Iris pigment epithelial cell (primary cell): ENCODE measurements at regions not wholly inside any gene's neighbourhood (a gene's known extent, or its start where the extent isn't known, plus 50 kb on each side); places are given as distances from the start of the nearest gene placed in this dataset.
"Not testable (repeated sequence)": the region's sequence is repeated elsewhere in the genome, so short reads cannot be mapped to it uniquely, and the experiment has no call there.

Experiments
- DNase-seq: peaks from one replicate; pipeline ENCODE4 v3.0.0-alpha.2; 2011; ENCODE audit warnings: low read depth

- not testable (repeated sequence) for DNase-seq
Measured at GRCh38 chr10:46645110-46645509, 66.2 kb downstream of the SYT15 start.

- not testable (repeated sequence) for DNase-seq
Measured at GRCh38 chr10:46646132-46646531, 67.2 kb downstream of the SYT15 start.

GRCh38 chr10:46650967-46651366 lies 72.0 kb downstream of the SYT15 start:
- DNase-seq = not testable (repeated sequence)

GRCh38 chr10:46657437-46657836 lies 78.5 kb downstream of the SYT15 start:
- not testable (repeated sequence) for DNase-seq

GRCh38 chr10:46660027-46660834 lies 81.3 kb downstream of the SYT15 start:
- not testable (repeated sequence) for DNase-seq

GRCh38 chr10:46660835-46661164 lies 81.9 kb downstream of the SYT15 start:
- DNase-seq = not testable (repeated sequence)

GRCh38 chr10:46665536-46665935 lies 86.6 kb downstream of the SYT15 start:
- not testable (repeated sequence) for DNase-seq

GRCh38 chr10:46668357-46668997 lies 89.5 kb downstream of the SYT15 start:
- DNase-seq = not testable (repeated sequence)

- not testable (repeated sequence) for DNase-seq
Measured at GRCh38 chr10:46677836-46678435, 99.0 kb downstream of the SYT15 start.

- not testable (repeated sequence) for DNase-seq
Measured at GRCh38 chr10:46691397-46691796, 112.5 kb downstream of the SYT15 start.

GRCh38 chr10:46693218-46693617 lies 114.3 kb downstream of the SYT15 start:
- DNase-seq = not testable (repeated sequence)

- DNase-seq = not testable (repeated sequence)
Measured at GRCh38 chr10:46717264-46717663, 138.3 kb downstream of the SYT15 start.

- not testable (repeated sequence) for DNase-seq
Measured at GRCh38 chr10:46718014-46718413, 139.1 kb downstream of the SYT15 start.

GRCh38 chr10:46720386-46720785 lies 141.5 kb downstream of the SYT15 start:
- peak; percentile 56 for DNase-seq

- DNase-seq = not testable (repeated sequence)
Measured at GRCh38 chr10:46720811-46721518, 142.0 kb downstream of the SYT15 start.

- DNase-seq = not testable (repeated sequence)
Measured at GRCh38 chr10:46724258-46724657, 145.3 kb downstream of the SYT15 start.

GRCh38 chr10:46728359-46728758 lies 149.4 kb downstream of the SYT15 start:
- not testable (repeated sequence) for DNase-seq

- not testable (repeated sequence) for DNase-seq
Measured at GRCh38 chr10:46730729-46731128, 151.8 kb downstream of the SYT15 start.

- not testable (repeated sequence) for DNase-seq
Measured at GRCh38 chr10:46733635-46734261, 154.8 kb downstream of the SYT15 start.

GRCh38 chr10:46734262-46734642 lies 155.3 kb downstream of the SYT15 start:
- DNase-seq = not testable (repeated sequence)

- not testable (repeated sequence) for DNase-seq
Measured at GRCh38 chr10:46739919-46740318, 161.0 kb downstream of the SYT15 start.

- DNase-seq = not testable (repeated sequence)
Measured at GRCh38 chr10:46740368-46740767, 161.4 kb downstream of the SYT15 start.
